Stimulated activated CD4-positive, alpha-beta T cell treated with anti-CD3 and anti-CD28 coated beads, Interleukin-15, amount 100 ng/mL, for 1 hour (primary cell): ENCODE measurements at regions not wholly inside any gene's neighbourhood (a gene's known extent, or its start where the extent isn't known, plus 50 kb on each side); places are given as distances from the start of the nearest gene placed in this dataset.

Experiments
- DNase-seq, 2 donors: peaks; one replicate each; pipeline ENCODE4 v3.0.0-alpha.2; 2020; ENCODE audit warnings: low read depth in 1 of 2, low spot score in 1 of 2

GRCh38 chr2:15074751-15075700 lies 442.5 kb downstream of the LRATD1 start:
- no peak for DNase-seq

GRCh38 chr2:15076668-15077067 lies 444.2 kb downstream of the LRATD1 start:
- no peak for DNase-seq

- no peak for DNase-seq
These were observed 448.8 kb downstream of the LRATD1 start for GRCh38 chr2:15081356-15081755.

GRCh38 chr2:15082105-15083058 lies 449.9 kb downstream of the LRATD1 start:
- DNase-seq = no peak

- no peak for DNase-seq
These were observed 452.4 kb downstream of the LRATD1 start for GRCh38 chr2:15084826-15085489.

- no peak for DNase-seq
These were observed 459.7 kb downstream of the LRATD1 start for GRCh38 chr2:15092181-15092580.

GRCh38 chr2:15092691-15093090 lies 460.2 kb downstream of the LRATD1 start:
- no peak for DNase-seq

- no peak for DNase-seq
These were observed 461.6 kb downstream of the LRATD1 start for GRCh38 chr2:15094161-15094560.

GRCh38 chr2:15096873-15097272 lies 464.3 kb downstream of the NBAS start:
- no peak for DNase-seq

GRCh38 chr2:15107137-15107536 lies 454.0 kb downstream of the NBAS start:
- no peak for DNase-seq

GRCh38 chr2:15111718-15112117 lies 449.4 kb downstream of the NBAS start:
- no peak for DNase-seq

GRCh38 chr2:15112216-15112615 lies 448.9 kb downstream of the NBAS start:
- no peak for DNase-seq

- no peak for DNase-seq
These were observed 445.4 kb downstream of the NBAS start for GRCh38 chr2:15115776-15116175.

GRCh38 chr2:15116830-15117229 lies 444.3 kb downstream of the NBAS start:
- DNase-seq = no peak
